Fibroblast of the conjunctiva (primary cell): ENCODE measurements at regions not wholly inside any gene's neighbourhood (a gene's known extent, or its start where the extent isn't known, plus 50 kb on each side); places are given as distances from the start of the nearest gene placed in this dataset.

ENCODE experiments used
- DNase-seq: peaks from one replicate; pipeline ENCODE4 v3.0.0-alpha.2; 2010; ENCODE audit warnings: low read depth

- DNase-seq = no peak
Observed at GRCh38 chr15:61479613-61480012, 250.5 kb upstream of the RORA start.

DNA sequence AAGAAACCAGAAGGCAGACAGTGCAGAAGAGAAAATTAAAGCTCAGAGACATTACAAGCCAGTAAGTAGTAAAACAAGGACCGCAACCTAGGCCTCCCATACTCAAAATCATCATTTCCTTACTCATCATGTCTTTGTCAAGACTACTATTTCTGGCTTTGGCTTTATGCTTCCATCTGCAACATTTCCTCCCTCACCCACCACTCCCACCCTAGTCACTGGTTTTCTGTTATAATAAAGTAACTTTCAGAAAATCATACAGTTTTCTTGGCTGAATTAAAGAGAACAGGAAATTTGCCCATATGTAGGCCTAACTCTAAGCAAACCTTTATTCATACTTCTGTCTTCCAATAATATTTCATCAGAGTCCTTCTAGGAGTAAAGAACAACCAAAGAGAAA is 247.6 kb upstream of the RORA start:
- DNase-seq = no peak

DNA sequence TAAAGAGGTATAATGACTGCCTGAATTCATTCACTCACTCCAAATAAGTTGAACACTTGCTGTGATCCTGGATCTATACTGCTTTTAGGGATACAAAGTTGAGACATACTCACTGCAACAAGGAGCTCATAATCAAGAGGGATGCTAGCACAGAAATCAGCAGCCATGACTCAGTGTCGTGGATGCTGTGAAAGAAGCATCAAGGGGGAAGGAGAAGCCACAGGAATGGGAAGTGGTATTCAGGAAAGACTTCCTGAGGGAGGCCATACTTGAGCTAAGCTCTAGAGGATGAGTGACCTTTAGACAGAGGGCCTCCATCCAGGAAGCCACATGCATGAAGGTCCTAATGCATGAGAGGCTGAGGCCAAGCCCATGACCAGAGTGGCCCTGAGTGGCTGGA is 245.7 kb upstream of the RORA start:
- no peak for DNase-seq

DNA sequence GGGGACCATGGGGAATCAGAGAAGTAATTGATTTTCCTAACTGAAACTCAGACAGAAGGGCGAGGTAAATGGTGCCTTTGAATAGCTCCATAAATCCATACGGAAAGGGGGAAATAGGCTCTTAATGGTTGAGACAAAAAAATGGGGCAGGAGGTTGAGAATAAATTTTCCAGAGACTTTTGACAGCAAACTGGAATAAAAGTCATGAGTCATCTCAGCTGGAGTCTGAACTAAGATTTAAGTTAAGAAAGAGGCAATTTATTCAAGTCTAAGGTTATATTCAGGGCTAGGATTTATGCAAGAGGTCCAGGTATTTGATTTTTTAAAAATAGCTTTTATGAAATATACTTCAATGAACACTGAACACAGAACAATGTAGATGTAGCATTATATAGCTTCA is 238.7 kb upstream of the RORA start:
- no peak for DNase-seq

GRCh38 chr15:61459785-61460707 is 230.9 kb upstream of the RORA start:
- no peak for DNase-seq

DNA sequence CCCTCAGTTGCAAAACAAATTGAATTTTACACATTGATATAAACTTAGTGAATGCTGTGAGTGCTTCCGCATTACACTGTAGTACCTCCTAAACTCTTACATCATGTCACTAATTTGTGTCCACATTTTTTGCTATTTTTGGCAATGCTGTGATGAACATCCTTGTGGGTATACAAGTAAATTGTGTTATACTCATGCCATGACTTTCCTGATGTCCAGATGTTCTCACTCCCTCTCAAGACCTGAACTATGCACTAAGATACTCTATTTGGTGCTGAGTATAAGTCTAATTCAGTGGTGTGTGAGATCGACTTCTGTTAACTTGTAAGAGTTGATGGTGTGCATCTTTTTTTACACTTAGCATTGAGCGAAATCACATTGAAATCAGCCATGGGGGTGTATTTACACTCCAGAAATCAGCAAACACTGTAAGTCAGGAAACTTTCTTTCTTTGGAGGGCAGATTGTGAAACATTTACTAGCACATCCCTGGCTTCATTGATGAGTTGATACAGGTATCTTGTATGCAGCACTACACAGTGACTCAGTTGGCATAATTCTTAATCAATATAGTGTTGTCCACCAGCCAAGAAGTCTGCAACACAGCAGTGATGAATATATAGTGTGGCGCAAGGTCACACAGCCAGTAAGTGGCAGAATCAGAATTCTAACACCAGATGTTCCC is 228.1 kb upstream of the RORA start:
- no peak for DNase-seq

DNA sequence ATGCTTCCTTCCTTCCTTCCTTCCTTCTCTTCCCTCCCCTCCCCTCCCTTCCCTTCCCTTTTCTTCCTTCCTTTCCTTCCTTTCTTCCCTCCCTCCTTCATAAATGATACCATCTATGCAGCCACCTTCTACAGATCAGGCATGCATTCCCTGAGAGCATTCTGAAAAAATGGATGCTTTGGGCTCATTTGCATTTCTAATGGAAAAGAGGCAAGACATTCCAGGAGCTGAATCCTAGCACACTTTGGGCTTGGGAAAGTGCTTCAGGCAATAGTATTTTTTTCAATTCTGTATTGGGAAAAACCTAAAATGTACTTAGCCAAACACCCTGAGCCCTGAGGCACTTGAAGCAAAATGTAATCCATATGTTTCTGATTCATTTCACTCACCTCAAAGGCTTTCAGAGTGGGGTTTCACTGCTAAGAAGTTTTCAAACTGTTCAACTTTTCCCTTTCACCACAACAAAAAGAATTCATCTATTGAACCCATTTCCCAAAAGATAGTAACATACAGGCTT is 220.1 kb upstream of the RORA start:
- DNase-seq = no peak

DNA sequence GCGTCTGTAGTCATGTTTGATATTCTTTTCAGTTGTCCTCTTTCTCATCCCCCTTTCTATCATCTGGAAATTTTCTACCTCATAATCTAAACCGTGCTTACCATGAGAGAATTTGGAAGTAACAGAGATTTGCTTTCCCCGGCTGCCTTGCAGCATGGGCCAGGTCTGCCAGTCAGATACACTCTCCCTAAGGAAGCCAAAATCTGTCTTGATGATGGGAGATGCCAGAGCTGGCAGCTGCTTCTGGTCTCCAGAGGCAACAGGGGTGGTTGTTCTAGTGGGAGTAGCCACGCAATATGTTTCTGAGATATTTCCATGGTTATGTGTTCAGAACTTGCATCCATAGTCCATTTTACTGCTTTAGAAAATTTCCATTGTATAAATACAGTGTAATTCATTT is 218.9 kb upstream of the RORA start:
- DNase-seq = no peak

DNA sequence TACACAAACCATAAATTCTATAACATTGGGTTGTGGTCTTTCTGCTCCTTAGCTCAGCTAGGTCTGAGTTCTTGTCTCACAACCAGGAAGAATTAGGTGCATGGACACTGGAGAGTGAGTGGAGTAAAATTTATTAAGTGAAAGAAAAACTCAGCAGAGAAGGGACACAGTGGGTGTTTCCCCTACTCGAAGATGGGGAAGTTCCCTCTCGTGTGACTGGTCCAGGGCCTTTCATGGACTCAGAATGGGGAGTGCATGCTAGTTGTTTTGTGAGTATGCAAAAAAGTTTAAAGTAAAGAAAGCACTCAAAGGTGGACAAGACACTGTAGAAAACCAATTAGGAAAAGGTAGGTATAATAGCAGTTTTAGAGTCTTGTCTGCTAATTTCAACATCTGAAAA is 215.5 kb upstream of the RORA start:
- no peak for DNase-seq

DNA sequence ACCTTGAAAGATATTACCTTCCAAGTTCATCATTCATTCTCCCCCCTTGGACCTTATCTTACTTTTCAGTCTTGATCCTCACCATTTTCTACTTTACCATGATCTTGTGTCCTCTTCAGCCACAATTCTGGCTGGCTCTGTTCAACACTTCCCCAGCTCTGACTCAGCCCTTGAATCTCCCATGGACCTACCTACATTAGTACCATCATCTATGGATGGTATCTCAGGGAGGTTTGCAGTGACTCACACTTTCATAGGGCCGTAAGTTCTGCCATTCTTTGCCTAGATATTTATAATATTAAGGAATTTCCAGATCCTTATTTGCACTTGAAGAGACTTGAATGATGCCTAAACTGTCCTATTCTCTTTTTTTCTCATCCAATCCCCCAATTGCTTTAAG is 213.7 kb upstream of the RORA start:
- DNase-seq = no peak

GRCh38 chr15:61441891-61442290 is 212.8 kb upstream of the RORA start:
- no peak for DNase-seq

GRCh38 chr15:61426466-61426865 is 197.4 kb upstream of the RORA start:
- no peak for DNase-seq

- DNase-seq = no peak
Observed at GRCh38 chr15:61425934-61426333, 196.8 kb upstream of the RORA start.

DNA sequence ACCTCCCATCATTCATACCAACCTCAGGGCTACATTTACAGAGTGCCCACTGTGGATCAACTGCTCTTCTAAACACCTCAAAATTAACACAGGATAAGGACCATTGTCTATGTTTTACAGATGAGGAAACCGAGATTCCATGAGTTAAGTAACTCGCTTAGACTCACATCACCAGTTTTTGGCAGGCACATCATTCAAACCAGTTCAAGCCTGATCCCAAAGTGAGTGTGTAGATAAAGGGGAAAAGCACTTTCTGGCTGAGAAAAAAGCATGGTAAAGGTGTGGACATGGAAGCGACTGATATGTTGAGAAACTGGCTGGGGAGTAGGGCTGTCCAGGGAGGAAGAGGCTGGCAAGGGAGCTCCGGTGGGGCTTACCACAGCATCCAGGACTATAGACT is 193.7 kb upstream of the RORA start:
- no peak for DNase-seq

GRCh38 chr15:61421938-61422337 is 192.8 kb upstream of the RORA start:
- no peak for DNase-seq

- no peak for DNase-seq
Observed at GRCh38 chr15:61421470-61421869, 192.4 kb upstream of the RORA start.

- no peak for DNase-seq
Observed at GRCh38 chr15:61420546-61420945, 191.4 kb upstream of the RORA start.

DNA sequence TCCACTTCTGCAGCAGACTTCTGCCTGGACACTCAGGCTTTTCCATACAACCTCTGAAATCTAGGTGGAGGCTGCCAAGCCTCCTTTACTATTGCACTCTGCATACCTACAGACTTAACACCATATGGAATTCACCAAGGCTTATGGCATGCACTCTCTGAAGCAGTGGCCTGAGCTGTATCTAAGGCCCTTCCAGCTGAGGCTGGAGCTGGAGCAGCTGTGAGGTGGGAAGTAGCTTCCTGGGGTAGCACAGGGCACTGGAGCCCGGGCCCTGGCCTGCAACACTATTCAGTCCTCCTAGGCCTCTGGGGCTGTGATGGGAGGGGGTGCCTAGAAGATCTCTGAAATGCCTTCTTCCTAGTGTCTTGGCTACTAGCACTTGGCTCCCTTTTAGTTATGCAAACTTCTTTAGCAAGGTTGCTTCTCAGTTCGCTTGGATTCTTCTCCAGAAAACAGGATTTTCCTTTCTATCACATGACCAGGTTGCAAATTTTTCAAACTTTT is 186.6 kb upstream of the RORA start:
- no peak for DNase-seq

DNA sequence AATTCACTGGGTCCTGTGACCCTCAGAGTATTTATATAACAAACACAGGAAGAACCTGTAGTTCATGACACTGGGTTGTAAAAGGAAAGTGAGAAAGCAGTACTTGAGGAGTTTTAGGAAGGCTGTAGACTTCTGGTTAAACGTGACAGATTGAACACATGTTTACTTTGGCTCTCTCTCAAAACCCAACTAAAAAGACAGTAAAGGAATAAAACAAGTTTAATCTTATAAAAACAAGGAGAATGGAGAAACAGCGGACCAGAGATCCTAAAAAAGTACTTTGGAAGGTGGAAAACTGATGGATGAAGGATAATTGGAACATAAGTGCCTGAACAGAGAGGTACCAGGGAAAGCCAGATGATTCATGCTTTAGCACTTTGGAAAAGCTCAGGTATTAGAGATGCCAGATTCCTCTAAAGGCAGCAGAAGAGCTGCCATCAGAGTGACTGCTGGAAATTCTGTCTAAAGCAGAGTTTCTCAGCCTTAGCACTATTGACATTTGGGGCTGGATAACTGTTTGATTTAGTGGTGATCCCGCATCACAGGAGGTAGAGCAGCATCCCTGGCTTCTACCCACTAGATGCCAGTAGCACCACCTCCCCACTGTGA is 182.9 kb upstream of the RORA start:
- no peak for DNase-seq

- no peak for DNase-seq
Observed at GRCh38 chr15:61410662-61411061, 181.6 kb upstream of the RORA start.

GRCh38 chr15:61404567-61404966 is 175.5 kb upstream of the RORA start:
- DNase-seq = no peak

GRCh38 chr15:61403884-61404283 is 174.8 kb upstream of the RORA start:
- DNase-seq = no peak
